Right atrium auricular region (tissue), 2 donors: ENCODE measurements at regions not wholly inside any gene's neighbourhood (a gene's known extent, or its start where the extent isn't known, plus 50 kb on each side); places are given as distances from the start of the nearest gene placed in this dataset.

Experiments used
- DNase-seq: peaks from one replicate; pipeline ENCODE4 v3.0.0-alpha.2; 2019; ENCODE audit warnings: low spot score
- H3K27ac ChIP-seq, 2 donors: fragments of 200-600 bp; sonication (generic); 1 replicate in 1 of 2; 2 replicates in 1 of 2; pipeline ENCODE4 v1.5.1; 2016 to 2019
- H3K27me3 ChIP-seq, 2 donors: fragments of 200-600 bp; sonication (generic); one replicate each; pipeline versions ENCODE4 v1.5.1 to v1.6.0; 2017 to 2019
- H3K36me3 ChIP-seq: fragments of 200-600 bp; sonication (generic); one replicate; pipeline ENCODE4 v1.5.1; 2016
- H3K4me1 ChIP-seq, 2 donors: fragments of 200-600 bp; sonication (generic); one replicate each; pipeline versions ENCODE4 v1.5.1 to v1.6.0; 2017 to 2019
- H3K4me3 ChIP-seq, 2 donors: fragments of 200-600 bp; sonication (generic); 1 replicate in 1 of 2; 2 replicates in 1 of 2; pipeline ENCODE4 v1.5.1; 2017 to 2019; ENCODE audit warnings: mild to moderate bottlenecking in 1 of 2, moderate library complexity in 1 of 2
- H3K9me3 ChIP-seq, 2 donors: fragments of 200-600 bp; sonication (generic); one replicate each; pipeline ENCODE4 v1.5.1; 2019
- CTCF ChIP-seq, 2 donors: fragments of 200-600 bp; sonication (generic); IDR thresholded peaks; one replicate each; pipeline ENCODE4 v1.5.1; 2019; ENCODE audit warnings: antibody characterized with exemption in 2 of 2

- TF ChIP-seq CTCF (IDR thresholded peaks at IDR 0.05) = no peak
- Histone ChIP-seq H3K36me3 (no peaks in the 10 kb centered on the region), H3K27ac (no peak overlapping the region), H3K4me3 (no peak overlapping the region), H3K9me3 (no peaks in the 10 kb centered on the region), H3K27me3 (no peaks in the 10 kb centered on the region), H3K4me1 (no peaks in the 10 kb centered on the region)
- no peak for DNase-seq
Measured at GRCh38 chr3:18655827-18656226, 230.7 kb upstream of the SATB1 start.

- H3K4me1 ChIP-seq = no peaks in the 10 kb centered on the region
- no peaks in the 10 kb centered on the region for H3K36me3 ChIP-seq
- H3K9me3 ChIP-seq = no peaks in the 10 kb centered on the region
- TF ChIP-seq CTCF (IDR thresholded peaks at IDR 0.05) = no peak
- H3K4me3 ChIP-seq = no peak overlapping the region
- H3K27ac ChIP-seq = no peak overlapping the region
- H3K27me3 ChIP-seq = no peaks in the 10 kb centered on the region
- DNase-seq = no peak
Measured at GRCh38 chr3:18652781-18653180, 227.6 kb upstream of the SATB1 start.

DNA sequence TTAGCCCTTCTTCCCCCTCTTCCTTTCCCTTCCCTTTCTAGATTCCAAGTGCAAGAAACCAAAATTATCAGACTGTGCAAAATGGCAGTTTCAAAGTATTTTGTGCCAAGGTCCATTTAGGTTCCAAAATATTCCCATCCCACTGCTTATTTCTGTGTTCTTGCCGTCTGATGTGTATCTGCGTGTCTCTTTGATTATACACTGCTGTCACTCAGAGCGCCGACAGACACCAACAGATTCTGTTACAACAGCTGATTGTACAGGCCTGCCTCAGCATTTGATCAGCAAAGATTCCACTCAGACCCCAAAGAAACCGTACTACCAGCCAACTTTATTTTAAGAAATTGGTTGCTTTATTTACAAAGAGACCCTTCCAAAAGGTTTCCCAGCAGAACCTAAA lies 225.6 kb upstream of the SATB1 start:
- Histone ChIP-seq H3K36me3 (no peaks in the 10 kb centered on the region), H3K27ac (no peak overlapping the region), H3K4me3 (no peak overlapping the region), H3K4me1 (no peaks in the 10 kb centered on the region), H3K27me3 (no peaks in the 10 kb centered on the region), H3K9me3 (no peaks in the 10 kb centered on the region)
- DNase-seq = no peak
- TF ChIP-seq CTCF (IDR thresholded peaks at IDR 0.05) = no peak

DNA sequence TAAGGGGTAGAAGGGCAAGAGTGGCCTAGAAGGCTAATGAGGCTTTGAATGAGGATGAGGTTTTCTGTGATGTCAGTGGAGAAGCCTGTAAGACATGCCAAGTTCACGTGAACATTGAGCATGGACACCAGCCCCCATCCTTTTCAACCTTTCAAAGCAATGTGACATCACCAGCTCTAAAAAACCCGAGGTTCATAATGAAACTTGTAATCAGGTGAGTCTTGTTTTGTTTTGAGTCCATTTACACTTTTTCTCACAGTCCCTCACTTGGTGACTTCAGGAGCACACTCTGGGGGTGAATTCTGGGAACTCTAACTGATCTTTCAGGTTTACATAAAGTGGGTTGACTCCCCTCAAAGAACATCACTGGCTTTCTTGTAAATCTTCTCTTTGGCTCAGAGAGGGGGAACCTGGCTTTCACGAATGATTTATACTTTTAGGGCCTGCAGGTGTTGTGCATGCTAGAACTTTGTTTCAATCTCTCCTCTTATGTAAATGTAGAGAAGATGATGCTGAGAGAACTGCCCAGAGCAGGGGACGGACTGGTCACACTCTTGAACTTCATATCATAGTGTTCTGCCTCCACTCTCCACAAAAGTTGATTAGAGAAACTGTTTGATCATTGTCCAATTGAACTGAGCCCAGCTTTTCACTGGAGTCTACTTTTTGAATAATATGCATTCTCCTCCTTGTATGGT lies 224.7 kb upstream of the SATB1 start:
- no peaks in the 10 kb centered on the region for H3K27me3 ChIP-seq
- H3K9me3 ChIP-seq = no peaks in the 10 kb centered on the region
- no peaks in the 10 kb centered on the region for H3K4me1 ChIP-seq
- no peak for DNase-seq
- no peak for TF ChIP-seq CTCF (IDR thresholded peaks at IDR 0.05)
- no peak overlapping the region for H3K27ac ChIP-seq
- no peaks in the 10 kb centered on the region for H3K36me3 ChIP-seq
- H3K4me3 ChIP-seq = no peak overlapping the region

DNA sequence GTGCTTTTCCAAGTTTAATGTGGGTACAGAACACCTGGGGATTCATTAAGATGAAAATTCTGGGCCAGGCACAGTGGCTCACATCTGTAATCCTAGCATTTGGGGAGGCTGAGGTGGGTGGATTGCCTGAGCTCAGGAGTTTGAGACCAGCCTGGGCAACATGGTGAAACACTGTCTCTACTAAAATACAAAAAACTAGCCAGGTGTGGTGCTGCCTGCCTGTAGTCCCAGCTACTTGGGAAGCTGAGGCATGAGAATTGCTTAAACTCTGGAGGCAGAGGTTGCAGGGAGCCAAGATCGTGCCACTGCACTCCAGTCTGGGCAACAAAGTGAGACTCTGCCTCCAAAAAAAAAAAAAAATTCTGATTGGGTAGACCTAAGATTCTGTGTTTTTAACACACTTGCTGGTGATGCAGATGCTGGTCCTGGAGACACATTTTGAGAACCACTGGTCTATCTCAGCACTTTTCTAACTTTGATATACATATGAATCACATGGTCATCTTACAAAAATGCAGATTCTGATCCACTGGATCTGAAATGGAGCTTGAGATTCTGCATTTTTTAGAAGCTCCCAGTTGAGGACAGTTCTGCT lies 223.8 kb upstream of the SATB1 start:
- no peaks in the 10 kb centered on the region for H3K27me3 ChIP-seq
- no peak for DNase-seq
- no peaks in the 10 kb centered on the region for H3K9me3 ChIP-seq
- no peaks in the 10 kb centered on the region for H3K4me1 ChIP-seq
- no peak for TF ChIP-seq CTCF (IDR thresholded peaks at IDR 0.05)
- no peaks in the 10 kb centered on the region for H3K36me3 ChIP-seq
- no peak overlapping the region for H3K4me3 ChIP-seq
- H3K27ac ChIP-seq = no peak overlapping the region

- Histone ChIP-seq H3K27ac (no peak overlapping the region), H3K36me3 (no peaks in the 10 kb centered on the region), H3K9me3 (no peaks in the 10 kb centered on the region), H3K4me3 (no peak overlapping the region), H3K4me1 (no peaks in the 10 kb centered on the region), H3K27me3 (no peaks in the 10 kb centered on the region)
- no peak for DNase-seq
- no peak for TF ChIP-seq CTCF (IDR thresholded peaks at IDR 0.05)
Measured at GRCh38 chr3:18648159-18648558, 223.0 kb upstream of the SATB1 start.
